ENCODE measurements at regions not wholly inside any gene's neighbourhood (a gene's known extent, or its start where the extent isn't known, plus 50 kb on each side); places are given as distances from the start of the nearest gene placed in this dataset.
"Not testable (repeated sequence)": the region's sequence is repeated elsewhere in the genome, so short reads cannot be mapped to it uniquely, and the experiment has no call there.

DNA sequence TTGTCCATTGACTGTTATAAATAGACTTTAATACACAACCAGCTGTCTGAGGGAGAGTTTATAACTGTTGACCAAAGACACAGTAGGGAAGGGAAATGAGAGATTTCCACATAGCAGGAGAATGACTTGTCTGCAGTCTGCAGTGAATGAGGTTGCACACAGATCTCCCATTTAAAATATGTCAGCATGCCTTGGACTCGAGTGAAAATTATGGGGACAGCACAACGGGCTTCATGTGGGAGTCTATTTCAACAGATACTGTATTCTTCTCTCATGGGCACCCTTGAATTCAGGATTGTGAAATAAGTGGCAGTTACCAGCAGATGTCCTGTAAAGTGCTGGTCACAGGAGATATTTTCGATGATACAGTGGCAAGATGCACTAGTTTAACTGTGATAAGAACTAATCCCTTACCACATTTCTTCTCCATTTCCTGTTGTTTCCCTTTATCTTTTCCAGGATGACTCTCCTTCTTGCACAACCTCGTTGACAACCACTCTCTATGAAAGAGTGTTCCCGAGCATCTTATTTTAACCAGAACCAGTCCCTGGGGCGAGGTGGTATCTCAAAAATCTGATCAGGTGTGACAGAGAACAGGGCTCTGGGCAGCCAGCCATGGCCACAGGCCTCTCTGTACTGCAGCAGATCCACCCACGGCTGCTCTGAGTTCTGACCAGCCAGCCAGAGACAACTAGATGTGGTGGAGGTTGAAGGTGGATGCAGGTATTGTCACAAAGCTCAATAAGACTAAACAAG lies 51.5 kb upstream of the MAP3K1 start:
- no peak for DNase-seq

- no peak for DNase-seq
Measured at GRCh38 chr5:56763182-56763581, 52.2 kb upstream of the MAP3K1 start.

- DNase-seq = no peak
Measured at GRCh38 chr5:56761151-56761885, 54.0 kb upstream of the MAP3K1 start.

DNA sequence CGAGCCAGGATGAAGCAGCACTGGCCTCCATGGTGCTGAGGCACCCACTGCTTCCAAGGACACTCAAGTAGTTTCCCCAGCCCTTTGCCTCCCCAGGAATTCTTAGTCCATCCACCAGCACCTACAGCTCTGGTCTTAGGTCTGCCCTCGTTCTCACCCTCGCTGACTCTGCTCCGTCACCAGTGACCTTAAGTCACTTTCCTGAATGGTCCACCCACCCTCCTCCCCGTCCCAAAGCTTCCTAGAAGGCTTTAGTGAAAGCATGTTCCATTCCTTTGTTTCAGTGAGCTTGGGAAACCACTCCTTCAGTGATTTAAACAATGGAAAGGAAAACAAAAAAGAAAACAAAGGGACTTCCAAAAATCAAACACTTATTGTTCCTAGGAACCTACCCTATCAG lies 54.6 kb upstream of the MAP3K1 start:
- no peak for DNase-seq

DNA sequence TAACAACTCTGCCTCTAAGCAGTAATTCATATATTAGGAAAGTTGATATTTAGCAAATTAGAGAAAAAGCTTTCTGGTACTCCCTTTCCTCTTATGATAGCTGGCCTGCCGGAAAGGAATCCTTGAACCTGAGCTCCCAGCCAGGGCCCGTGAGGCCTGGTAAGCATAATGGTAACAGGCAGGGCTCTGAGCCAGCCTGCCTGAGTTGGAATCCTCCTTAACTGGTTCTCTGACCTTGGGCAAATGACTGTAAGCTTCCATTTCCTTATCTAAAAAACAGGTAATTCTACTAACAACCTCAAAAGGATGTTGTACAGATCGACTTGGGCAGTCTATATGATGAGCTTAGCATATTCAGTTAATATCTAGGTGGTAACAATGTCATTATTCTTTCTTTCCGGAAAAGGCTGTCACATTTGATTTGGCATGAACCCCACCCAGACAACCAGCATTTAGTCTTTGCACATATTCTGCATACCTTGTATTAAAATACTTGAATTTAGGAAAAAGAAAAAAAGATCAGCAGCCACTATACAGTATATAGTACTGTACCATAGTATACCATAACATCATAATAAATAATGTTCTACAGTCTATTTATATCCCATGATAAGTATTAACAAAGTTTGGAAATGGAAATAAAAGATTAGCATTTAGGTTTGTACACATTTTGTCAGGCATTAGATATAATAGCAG lies 55.7 kb upstream of the MAP3K1 start:
- DNase-seq = no peak

- DNase-seq = no peak
Measured at GRCh38 chr5:56757077-56757476, 58.3 kb upstream of the MAP3K1 start.

GRCh38 chr5:56755036-56755555 lies 60.3 kb upstream of the MAP3K1 start:
- DNase-seq = no peak

DNA sequence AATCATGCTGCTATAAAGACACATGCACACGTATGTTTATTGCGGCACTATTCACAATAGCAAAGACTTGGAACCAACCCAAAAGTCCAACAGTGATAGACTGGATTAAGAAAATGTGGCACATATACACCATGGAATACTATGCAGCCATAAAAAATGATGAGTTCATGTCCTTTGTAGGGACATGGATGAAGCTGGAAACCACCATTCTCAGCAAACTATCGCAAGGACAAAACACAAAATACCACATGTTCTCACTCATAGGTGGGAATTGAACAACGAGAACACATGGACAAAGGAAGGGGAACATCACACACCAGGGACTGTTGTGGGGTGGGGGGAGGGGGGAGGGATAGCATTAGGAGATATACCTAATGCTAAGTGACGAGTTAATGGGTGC lies 61.8 kb upstream of the MAP3K1 start:
- not testable (repeated sequence) for DNase-seq

DNA sequence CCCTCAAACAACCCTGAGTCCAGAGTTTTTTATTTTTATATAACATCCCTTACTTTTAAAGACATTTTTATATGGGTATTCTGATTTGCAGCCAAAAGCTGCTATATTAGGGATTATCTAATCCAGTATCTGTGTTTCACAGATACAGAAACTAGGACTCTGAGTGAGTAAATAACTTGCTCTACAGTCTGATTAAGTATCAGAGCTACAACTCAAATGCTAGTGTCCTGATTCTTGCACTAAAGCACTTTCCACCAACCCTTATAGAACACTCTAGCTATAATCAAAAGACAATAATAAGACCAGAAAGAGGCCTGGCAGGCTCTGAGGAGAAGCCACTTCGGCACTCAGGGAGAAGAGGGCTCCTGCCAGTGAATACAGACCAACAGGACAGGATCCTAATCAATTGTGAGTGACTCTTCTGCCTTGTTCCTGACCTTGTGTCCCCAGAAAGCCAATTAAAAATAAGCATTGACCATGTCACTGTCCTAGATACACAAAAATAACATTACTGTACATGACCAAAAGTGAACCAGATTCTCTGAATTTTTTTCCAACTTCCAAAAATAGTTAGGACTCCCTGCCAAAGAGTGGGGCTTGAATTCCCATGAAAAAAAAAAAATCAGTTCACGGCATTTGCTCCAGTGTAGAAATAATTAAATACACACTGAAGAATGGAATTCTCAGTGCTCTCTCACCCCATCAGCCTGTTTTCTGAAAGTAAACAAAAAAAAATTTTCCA lies 63.6 kb upstream of the MAP3K1 start:
- DNase-seq = no peak

GRCh38 chr5:56749842-56750241 lies 65.5 kb upstream of the MAP3K1 start:
- no peak for DNase-seq

DNA sequence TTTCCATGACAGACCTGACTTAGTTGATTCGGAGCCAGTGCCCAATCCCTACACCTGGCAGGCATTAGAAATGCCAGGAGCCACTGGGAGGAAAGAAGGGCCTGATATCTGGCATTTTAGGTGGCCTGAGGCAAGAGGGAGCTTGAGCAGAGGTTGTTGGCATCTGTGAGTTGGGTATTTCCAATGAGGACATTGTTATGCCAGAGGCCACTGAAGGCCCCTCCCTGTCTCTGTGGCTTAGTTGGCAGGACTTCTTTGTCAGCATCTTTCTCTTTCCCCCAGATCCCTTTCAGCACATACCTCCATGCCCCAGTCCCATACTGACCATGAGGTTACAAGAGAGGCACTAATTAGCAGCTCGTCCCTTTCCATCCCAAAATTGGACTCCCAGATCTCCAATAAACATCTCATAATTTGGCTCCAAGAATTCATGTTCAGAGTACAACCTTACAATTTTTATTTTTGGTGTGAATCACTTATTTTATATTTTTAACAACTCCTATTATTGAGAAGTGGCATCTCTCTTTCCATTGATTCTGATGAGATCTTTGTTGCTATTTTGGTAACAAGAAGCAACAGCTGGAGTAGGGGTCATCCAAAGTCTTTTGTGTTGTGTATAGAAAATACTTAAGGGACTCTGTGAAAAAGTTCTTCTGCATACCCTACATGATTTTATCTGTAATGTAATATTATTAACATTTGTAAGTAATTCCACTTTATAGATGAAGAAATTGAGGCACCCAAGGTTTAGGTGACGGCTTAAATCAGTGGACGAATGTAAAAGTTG lies 68.6 kb upstream of the MAP3K1 start:
- DNase-seq = no peak

DNA sequence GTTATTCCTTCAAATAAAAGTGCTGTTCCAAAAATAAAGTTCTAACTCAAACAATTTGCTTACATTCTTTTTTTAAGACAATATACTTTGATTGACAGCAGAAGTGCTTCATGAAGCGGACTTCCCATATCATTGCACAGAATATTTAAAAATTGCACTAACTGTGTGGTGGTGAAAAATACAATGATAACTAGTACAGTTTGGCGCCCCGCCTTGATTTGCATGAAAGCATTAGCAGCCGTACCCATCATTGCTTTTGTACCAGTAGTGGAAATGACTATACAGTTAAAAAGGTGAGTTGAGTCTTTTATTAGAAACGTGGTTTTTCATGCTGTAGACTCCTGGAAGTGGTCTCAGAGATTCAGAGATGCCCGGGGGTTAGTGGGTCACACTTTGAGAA lies 69.5 kb upstream of the MAP3K1 start:
- no peak for DNase-seq

GRCh38 chr5:56740868-56741267 lies 74.5 kb upstream of the MAP3K1 start:
- no peak for DNase-seq

DNA sequence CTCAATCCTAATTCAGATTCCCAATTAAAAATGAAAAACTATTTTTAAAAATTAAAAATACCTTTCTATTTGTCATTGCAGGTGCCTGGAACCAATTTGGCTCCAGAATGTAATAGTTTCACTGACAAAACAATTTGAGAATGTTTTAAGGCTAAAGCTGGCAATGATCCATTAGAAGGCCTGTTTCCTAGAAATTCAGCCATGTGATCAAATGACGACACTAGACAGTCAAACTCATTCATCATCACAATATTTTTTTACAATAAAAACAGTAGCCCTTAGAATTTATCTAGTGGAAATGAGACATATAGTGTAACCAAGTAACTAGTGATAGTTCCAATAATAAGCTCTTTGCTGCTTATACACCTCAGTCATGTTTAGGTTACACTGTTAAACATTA lies 75.4 kb upstream of the MAP3K1 start:
- DNase-seq = no peak

GRCh38 chr5:56737951-56738606 lies 77.3 kb upstream of the MAP3K1 start:
- DNase-seq = no peak

DNA sequence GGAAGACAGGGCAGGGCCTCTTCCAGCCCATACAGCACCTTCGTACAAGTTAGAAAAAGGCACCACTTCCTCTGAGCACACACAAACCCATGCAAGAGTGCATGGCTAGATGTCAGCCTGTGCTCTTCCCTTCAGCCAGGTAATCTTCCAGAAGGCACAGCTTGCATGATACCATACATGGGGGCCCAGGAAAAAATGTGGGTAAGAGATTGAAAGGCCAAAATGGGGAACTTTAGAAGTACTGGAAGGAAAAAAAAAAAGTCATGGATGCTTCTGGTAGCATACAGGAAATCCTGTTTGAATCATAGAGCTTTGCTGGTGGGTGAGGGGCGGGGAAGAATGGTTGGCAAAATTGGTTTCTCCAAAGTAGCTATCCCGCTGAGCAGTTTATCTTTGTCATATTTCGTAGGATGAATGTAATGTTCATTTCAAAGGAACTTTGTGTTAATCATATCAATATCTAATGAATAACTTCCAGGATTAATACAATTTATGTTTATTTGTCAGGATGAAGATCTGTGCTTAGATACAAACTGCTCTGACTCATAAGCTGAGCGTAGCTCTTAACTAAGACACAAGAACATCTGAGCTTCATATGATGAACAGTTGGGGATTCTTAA lies 78.2 kb upstream of the MAP3K1 start:
- no peak for DNase-seq

GRCh38 chr5:56735849-56736641 lies 79.3 kb upstream of the MAP3K1 start:
- DNase-seq = no peak

DNA sequence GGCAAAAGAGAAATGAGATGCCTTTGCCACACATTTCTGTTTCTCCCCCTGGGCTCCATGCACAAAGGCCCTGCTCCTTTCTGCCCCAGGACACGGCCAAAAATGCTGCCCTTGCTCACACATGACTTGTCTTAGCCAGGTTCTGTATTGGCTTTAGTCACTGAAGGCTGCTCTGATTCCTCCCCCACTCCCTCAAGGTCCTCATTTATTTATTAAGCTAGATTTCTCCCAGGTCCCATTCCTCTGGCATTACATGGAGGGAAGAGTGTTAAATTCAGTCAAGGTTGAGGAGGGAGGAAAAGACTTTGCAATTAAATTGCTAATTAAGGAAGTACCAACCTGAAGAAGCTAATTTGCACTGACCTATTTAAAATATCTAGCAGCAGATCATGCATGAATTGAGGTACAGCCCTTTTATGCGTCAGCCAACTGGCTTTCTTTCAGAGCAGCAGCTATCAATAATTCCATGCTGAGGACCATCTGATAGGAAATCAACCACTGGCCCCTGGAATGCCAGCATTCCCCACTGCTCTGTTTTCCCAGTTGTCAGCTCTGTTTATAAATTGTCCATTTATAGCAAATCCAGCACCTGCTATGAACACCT lies 81.2 kb upstream of the MAP3K1 start:
- DNase-seq = no peak

GRCh38 chr5:56733580-56733979 lies 81.8 kb upstream of the MAP3K1 start:
- no peak for DNase-seq

- no peak for DNase-seq
Measured at GRCh38 chr5:56732121-56732520, 83.2 kb upstream of the MAP3K1 start.

Data from stimulated activated CD4-positive, alpha-beta T cell treated with anti-CD3 and anti-CD28 coated beads, Interleukin-2, amount 100 ng/mL, for 48 hours (primary cell).